RWPE1 (cell line): ENCODE measurements at regions not wholly inside any gene's neighbourhood (a gene's known extent, or its start where the extent isn't known, plus 50 kb on each side); places are given as distances from the start of the nearest gene placed in this dataset.

Experiments used
- CTCF ChIA-PET: fragments of 350-600 bp; sonication (Branson Sonifier 250); formaldehyde crosslinking; extraction: SDS; loops from one replicate; lab custom pipeline; 2021; lab: Yijun Ruan, JAX
- POLR2A ChIA-PET: fragments of 400-600 bp; formaldehyde crosslinking; extraction: SDS; loops from one replicate; lab custom pipeline; 2020; ENCODE audit warnings: antibody characterized with exemption; ENCODE audit not compliant: low non-redundant PET; lab: Yijun Ruan, JAX
- DNase-seq: peaks from one replicate; pipeline ENCODE4 v3.0.0; 2012; ENCODE audit warnings: low spot score
- H3K27ac ChIP-seq: fragments of 450-650 bp; 2 replicates; pipeline ENCODE4 v1.5.1; 2017
- TF ChIP-seq, protein P1 (sequence below): fragments of 450-650 bp; conservative IDR thresholded peaks from 2 replicates; pipeline ENCODE4 v1.5.1; 2017; ENCODE audit warnings: low read depth, mild to moderate bottlenecking

DNA sequence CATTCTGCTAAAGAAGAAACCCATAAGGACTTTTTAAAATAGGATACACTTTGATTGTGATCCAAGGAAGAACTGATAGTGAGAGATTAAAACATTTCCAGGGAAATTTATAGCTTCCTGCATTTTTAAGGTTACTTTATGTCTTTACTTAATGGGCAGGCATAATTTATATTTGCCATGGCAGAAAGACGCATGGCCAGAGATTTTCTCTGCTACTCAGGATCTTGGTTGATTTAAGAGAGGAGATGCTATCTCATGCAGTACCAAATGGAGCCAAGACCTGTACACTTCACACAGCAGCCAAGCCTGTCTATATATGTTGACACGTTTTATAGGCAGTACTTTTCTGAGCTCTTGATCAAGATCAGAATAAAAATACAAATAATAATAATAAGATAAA, 60.9 kb upstream of the NT5C1B start:
- CTCF ChIA-PET, result no interaction called here
- POLR2A ChIA-PET, result no interaction called here
- no peak overlapping the region for H3K27ac ChIP-seq
- TF ChIP-seq, protein P1, sequence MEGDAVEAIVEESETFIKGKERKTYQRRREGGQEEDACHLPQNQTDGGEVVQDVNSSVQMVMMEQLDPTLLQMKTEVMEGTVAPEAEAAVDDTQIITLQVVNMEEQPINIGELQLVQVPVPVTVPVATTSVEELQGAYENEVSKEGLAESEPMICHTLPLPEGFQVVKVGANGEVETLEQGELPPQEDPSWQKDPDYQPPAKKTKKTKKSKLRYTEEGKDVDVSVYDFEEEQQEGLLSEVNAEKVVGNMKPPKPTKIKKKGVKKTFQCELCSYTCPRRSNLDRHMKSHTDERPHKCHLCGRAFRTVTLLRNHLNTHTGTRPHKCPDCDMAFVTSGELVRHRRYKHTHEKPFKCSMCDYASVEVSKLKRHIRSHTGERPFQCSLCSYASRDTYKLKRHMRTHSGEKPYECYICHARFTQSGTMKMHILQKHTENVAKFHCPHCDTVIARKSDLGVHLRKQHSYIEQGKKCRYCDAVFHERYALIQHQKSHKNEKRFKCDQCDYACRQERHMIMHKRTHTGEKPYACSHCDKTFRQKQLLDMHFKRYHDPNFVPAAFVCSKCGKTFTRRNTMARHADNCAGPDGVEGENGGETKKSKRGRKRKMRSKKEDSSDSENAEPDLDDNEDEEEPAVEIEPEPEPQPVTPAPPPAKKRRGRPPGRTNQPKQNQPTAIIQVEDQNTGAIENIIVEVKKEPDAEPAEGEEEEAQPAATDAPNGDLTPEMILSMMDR, result no peak
- DNase-seq, result no peak

DNA sequence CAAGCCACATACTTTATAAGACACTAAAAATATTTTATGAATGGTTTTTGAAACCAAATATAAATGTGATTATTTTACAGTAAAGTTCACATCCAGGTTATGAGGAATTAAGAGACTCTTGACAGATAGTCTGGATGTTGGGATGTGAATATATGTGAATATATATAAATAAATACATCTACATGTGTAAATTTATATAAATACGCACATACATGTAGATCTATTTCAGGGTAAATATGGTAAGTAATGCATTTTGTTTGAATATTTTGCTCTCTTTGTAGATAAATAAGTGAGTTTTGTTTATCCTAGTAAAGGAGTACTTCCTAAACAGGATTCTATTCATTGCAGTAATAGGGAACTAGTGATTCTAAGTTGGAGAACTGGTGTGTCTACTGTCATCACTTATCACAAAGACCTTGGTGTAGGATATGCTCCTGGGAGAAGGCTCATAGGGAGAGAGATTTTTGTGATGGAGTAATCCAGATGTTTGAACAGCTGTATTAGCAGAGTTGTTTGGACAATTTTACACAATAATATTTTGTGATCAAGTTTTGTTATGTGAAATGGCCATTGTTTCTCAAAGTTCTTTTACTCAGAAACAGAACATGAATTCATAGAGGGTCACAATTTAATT, 60.2 kb upstream of the NT5C1B start:
- no peak overlapping the region for H3K27ac ChIP-seq
- no peak for DNase-seq
- ChIA-PET POLR2A (no interaction called here), CTCF (no interaction called here)
- TF ChIP-seq, protein P1, result no peak

DNA sequence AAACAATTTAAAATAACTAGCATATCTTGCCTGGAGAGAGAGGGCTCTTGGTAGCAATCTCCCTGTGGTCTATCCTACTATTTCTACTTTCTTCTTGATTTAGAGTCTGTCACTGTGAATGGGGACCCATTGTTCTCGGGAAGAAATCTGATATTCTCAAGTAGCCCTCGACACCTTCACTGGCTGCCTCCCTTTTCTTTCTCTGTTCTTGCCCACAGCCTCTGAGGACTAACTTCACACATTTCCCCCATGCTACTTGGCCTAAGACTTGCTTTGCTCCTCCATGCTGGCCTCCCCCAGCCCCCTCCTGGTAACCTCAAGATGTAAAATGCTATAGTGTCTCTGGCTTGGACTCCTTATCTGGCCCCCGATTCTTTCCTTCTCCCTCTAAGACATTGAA, 58.8 kb upstream of the NT5C1B start:
- TF ChIP-seq, protein P1, result no peak
- ChIA-PET POLR2A (no interaction called here), CTCF (no interaction called here)
- H3K27ac ChIP-seq, result no peak overlapping the region
- DNase-seq, result no peak

DNA sequence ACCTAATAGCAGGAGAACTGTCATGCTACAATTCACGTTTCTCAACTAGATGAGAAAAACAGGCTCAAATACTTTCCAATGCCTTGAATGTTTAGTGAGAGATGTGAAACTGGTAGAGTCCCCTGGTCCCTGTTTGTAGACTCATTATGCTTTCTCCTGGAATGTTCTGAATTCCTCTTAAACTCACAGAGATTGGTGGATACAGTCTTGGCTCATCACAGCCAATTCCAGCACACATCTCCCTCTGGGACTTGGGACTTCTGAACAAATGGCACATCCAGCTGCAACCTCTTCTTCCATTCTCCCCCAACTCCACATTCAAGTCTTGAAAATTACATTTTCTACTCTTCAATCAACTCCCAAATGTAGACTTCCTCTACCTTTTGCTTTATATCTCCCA, 58.4 kb upstream of the NT5C1B start:
- no peak for DNase-seq
- no peak overlapping the region for H3K27ac ChIP-seq
- CTCF ChIA-PET, result no interaction called here
- POLR2A ChIA-PET, result no interaction called here
- TF ChIP-seq, protein P1, result no peak

DNA sequence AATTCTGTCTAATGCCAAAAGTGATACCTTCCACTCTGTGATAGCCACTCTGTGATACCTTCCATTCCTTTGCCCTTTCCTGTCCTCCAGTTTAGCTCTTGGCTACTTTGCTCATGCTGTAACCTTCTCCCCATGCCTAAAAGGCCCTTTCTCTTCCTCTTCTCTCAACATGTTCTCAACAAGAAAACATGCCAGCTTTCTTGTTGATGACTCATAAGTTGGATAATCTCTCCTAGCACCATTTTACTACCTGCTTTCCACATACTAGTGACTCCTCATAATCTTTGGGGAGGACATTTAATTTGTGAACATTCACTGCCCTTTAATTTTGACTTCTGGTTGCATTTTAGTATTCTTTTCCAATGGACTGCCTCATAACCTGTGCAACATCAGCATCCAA, 55.9 kb upstream of the NT5C1B start:
- no peak for DNase-seq
- ChIA-PET CTCF (interaction anchor here (0.6 kb wide), 1 partner anchor 16 kb away, joined by 4 read pairs; no protein-coding TSS in a partner anchor), POLR2A (interaction anchor here (0.6 kb wide), 1 partner anchor 70 kb away, joined by 13 read pairs; no protein-coding TSS in a partner anchor)
- H3K27ac ChIP-seq, result no peak overlapping the region
- TF ChIP-seq, protein P1, result no peak

DNA sequence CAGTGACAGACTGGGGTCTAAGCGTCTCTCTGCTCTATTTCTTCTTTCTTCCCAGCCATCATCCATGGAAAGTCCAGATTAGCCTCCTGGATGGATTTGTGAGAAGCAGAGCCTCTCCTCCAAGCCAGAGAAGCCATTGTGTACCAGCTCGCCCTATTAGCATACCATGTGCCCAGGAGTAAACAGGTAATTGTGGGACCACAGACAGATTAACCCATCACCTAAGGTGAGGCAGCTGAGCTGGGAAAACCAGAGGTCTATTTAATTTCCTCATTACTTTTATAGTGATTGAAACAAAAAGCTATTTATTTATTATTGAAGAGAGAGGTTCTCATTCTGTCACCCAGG, 54.7 kb upstream of the NT5C1B start:
- TF ChIP-seq, protein P1, result no peak
- CTCF ChIA-PET, result no interaction called here
- POLR2A ChIA-PET, result no interaction called here
- DNase-seq, result no peak
- no peak overlapping the region for H3K27ac ChIP-seq
